ENCODE measurements at regions not wholly inside any gene's neighbourhood (a gene's known extent, or its start where the extent isn't known, plus 50 kb on each side); places are given as distances from the start of the nearest gene placed in this dataset.

DNA sequence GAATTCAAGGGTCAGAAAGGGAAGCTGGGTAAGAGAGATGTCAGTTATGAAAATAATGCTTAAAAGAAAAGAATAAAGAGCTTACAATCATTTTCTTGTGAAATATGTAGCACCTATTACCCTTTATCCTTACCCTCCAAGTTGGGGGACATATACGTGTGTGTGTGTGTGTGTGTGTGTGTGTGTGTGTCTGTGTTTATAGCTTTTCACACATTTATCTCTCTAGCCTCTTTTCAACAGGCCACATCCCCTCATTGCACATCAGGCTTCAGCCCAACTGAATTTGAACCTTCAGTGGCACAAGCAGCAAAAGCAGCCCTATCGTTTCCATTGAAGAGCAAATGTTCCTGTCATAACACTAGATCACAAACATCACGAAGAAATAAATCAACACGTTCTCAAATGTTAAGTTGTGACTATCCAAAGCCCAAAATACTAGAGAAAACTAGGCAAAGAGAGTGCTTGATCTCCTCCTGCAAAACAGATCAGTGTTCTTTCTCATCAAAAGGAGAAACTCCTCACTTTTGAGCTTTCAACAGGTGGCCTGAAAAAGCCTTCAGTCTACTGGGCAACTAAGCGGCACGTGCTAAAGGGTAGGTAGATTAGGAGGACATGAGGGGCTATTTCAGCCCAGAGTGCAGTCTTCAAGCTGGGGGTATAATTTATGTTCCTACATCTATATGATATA, 416.4 kb downstream of the EFNA5 start:
- WGBS, 2 donors, result 66 to 81% methylated on average over 6 of the region's 6 CpGs
- no peak for ATAC-seq
- intact Hi-C loops (cut with DNase I), result no loop called here

GRCh38 chr5:107253246-107253645, 417.5 kb downstream of the EFNA5 start:
- H3K4me1 ChIP-seq, result no peaks in the 10 kb centered on the region
- intact Hi-C loops (cut with DNase I), result no loop called here
- H3K9me3 ChIP-seq, result no peaks in the 10 kb centered on the region
- DNase-seq (no peak), ATAC-seq (no peak)
- TF ChIP-seq, protein P1, sequence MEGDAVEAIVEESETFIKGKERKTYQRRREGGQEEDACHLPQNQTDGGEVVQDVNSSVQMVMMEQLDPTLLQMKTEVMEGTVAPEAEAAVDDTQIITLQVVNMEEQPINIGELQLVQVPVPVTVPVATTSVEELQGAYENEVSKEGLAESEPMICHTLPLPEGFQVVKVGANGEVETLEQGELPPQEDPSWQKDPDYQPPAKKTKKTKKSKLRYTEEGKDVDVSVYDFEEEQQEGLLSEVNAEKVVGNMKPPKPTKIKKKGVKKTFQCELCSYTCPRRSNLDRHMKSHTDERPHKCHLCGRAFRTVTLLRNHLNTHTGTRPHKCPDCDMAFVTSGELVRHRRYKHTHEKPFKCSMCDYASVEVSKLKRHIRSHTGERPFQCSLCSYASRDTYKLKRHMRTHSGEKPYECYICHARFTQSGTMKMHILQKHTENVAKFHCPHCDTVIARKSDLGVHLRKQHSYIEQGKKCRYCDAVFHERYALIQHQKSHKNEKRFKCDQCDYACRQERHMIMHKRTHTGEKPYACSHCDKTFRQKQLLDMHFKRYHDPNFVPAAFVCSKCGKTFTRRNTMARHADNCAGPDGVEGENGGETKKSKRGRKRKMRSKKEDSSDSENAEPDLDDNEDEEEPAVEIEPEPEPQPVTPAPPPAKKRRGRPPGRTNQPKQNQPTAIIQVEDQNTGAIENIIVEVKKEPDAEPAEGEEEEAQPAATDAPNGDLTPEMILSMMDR (IDR thresholded peaks at IDR 0.05), result no peak
- no peaks in the 10 kb centered on the region for H3K36me3 ChIP-seq
- no peak overlapping the region for H3K4me3 ChIP-seq
- WGBS, 2 donors, result 78 to 90% methylated on average over 5 of the region's 5 CpGs
- H3K27ac ChIP-seq, result no peak overlapping the region
- no peaks in the 10 kb centered on the region for H3K27me3 ChIP-seq

More for the DNA sequence above, 416.4 kb downstream of the EFNA5 start:
- H3K27me3 ChIP-seq, result no peaks in the 10 kb centered on the region
- H3K9me3 ChIP-seq, result no peaks in the 10 kb centered on the region
- TF ChIP-seq, protein P1 (IDR thresholded peaks at IDR 0.05), result no peak
- H3K4me3 ChIP-seq, result no peak overlapping the region
- no peaks in the 10 kb centered on the region for H3K4me1 ChIP-seq
- no peak overlapping the region for H3K27ac ChIP-seq
- no peaks in the 10 kb centered on the region for H3K36me3 ChIP-seq
- DNase-seq, result no peak

DNA sequence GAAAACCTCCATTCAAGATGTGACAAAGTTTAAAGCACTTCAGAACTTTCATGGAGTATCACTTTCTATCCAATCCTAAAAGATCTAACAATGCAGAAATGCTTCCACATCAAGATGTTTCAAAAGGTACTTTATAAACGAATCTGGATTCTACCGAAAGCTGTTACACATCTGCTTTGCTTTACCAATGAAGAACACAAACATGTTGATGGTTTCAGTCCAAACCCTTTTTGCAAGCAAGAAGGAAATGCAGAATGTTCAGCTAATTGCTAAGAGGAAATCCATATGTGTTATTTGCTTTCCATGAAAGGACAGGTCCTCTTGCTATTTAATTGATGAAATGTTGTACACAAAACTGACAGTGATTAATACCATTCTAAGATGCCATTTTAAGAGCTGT, 419.6 kb downstream of the EFNA5 start:
- Histone ChIP-seq H3K36me3 (no peaks in the 10 kb centered on the region), H3K27me3 (no peaks in the 10 kb centered on the region), H3K4me1 (no peaks in the 10 kb centered on the region), H3K4me3 (no peak overlapping the region), H3K27ac (no peak overlapping the region), H3K9me3 (no peaks in the 10 kb centered on the region)
- DNase-seq (no peak), ATAC-seq (no peak)
- intact Hi-C loops (cut with DNase I), result no loop called here
- TF ChIP-seq, protein P1 (IDR thresholded peaks at IDR 0.05), result no peak
- WGBS, 2 donors, result 73 to 85% methylated on average over 2 of the region's 2 CpGs

GRCh38 chr5:107248066-107248695, 422.6 kb downstream of the EFNA5 start:
- TF ChIP-seq, protein P1 (IDR thresholded peaks at IDR 0.05), result peak; percentile 35 to 76 (median 61)
- no peak overlapping the region for H3K27ac ChIP-seq
- H3K9me3 ChIP-seq, result no peaks in the 10 kb centered on the region
- DNase-seq, result peak; percentile 14 to 29
- H3K27me3 ChIP-seq, result no peaks in the 10 kb centered on the region
- intact Hi-C loops (cut with DNase I), result loop anchor here in 1 of 10 donors (10.0 kb wide), 1 partner anchor 427 kb away; the partner anchor contains the start of gene EFNA5
- H3K4me1 ChIP-seq, result no peaks in the 10 kb centered on the region
- peak in 1 of 8 donors; percentile 45 for ATAC-seq
- H3K36me3 ChIP-seq, result no peaks in the 10 kb centered on the region
- H3K4me3 ChIP-seq, result no peak overlapping the region
- 57 to 59% methylated on average over 10 of the region's 10 CpGs for WGBS, 2 donors
